ENCODE measurements at regions not wholly inside any gene's neighbourhood (a gene's known extent, or its start where the extent isn't known, plus 50 kb on each side); places are given as distances from the start of the nearest gene placed in this dataset.

GRCh38 chr15:95718441-95718840, 612.1 kb upstream of the NR2F2 start:
- TF ChIP-seq EZH2 (IDR thresholded peaks at IDR 0.05; ENCODE audit: borderline replicate concordance, low read depth, low read length, poor library complexity, severe bottlenecking) (no peak), CTCF (conservative IDR thresholded peaks at IDR 0.05; ENCODE audit: low read depth, low read length) (no peak)
- no TSS peak for BruUV-seq (replicated peaks)
- no peak for DNase-seq (ENCODE audit: low spot score)
- ChIA-PET CTCF (no interaction called here), POLR2A (ENCODE audit: low non-redundant PET) (no interaction called here)
- intact Hi-C loops (cut with micrococcal nuclease; ENCODE audit: unreplicated experiment): no loop called here
- Histone ChIP-seq H3K27ac (ENCODE audit: low read depth, low read length, poor library complexity, severe bottlenecking) (no peak overlapping the region), H3K36me3 (ENCODE audit: insufficient read depth, low read length, poor library complexity, severe bottlenecking) (no peaks in the 10 kb centered on the region), H3K4me1 (ENCODE audit: insufficient read depth, low read length, poor library complexity, severe bottlenecking) (no peaks in the 10 kb centered on the region), H3K4me3 (ENCODE audit: low read depth, low read length, poor library complexity, severe bottlenecking) (no peak overlapping the region), H3K9me3 (ENCODE audit: low read depth, low read length, poor library complexity, severe bottlenecking) (no peaks in the 10 kb centered on the region), H3K27me3 (replicated peaks; ENCODE audit: insufficient read depth, low read depth, low read length, poor library complexity) (no peaks in the 10 kb centered on the region)

DNA sequence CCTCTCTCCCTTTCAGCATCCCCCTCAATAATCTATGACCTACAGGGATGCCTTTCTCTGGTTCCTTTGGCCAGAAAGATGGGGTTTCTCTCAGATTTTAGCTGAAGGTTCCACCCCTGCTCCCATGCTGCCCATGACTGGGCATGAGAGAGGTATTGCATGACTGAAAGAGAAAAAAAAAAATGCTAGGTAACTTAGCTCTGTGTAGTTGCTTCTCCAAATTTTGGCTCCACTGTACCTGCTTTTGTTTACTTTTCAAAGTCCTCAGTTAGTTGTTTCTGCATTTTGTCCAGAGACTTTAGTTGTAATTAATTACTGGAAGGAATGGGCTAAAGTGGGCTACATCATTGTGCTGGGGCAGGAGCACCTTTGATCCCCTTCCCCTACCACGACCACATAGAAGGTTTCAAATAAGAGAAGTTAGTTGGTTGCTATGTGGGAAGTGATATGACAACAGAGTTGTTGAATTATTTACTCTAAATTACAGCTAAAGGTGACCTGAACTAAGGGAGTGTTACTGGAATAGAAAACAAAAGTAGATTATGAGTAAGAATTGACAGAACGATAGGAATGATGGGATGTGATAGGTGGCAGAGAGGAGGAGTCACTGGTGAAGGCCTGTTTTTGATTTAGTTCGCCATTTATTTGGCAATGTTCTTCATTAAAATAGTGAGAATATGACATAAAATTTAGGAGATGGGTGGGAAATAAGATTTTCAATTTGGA, 605.4 kb upstream of the NR2F2 start:
- CTCF ChIA-PET: no interaction called here

GRCh38 chr15:95726891-95727290, 603.6 kb upstream of the NR2F2 start:
- Histone ChIP-seq H3K4me1 (ENCODE audit: insufficient read depth, low read length, poor library complexity, severe bottlenecking) (no peaks in the 10 kb centered on the region), H3K27ac (ENCODE audit: low read depth, low read length, poor library complexity, severe bottlenecking) (no peak overlapping the region), H3K9me3 (ENCODE audit: low read depth, low read length, poor library complexity, severe bottlenecking) (no peaks in the 10 kb centered on the region), H3K36me3 (ENCODE audit: insufficient read depth, low read length, poor library complexity, severe bottlenecking) (no peaks in the 10 kb centered on the region), H3K27me3 (replicated peaks; ENCODE audit: insufficient read depth, low read depth, low read length, poor library complexity) (no peaks in the 10 kb centered on the region), H3K4me3 (ENCODE audit: low read depth, low read length, poor library complexity, severe bottlenecking) (no peak overlapping the region)
- TF ChIP-seq CTCF (conservative IDR thresholded peaks at IDR 0.05; ENCODE audit: low read depth, low read length) (no peak), EZH2 (IDR thresholded peaks at IDR 0.05; ENCODE audit: borderline replicate concordance, low read depth, low read length, poor library complexity, severe bottlenecking) (no peak)
- ChIA-PET POLR2A (ENCODE audit: low non-redundant PET) (no interaction called here), CTCF (no interaction called here)
- no peak for DNase-seq (ENCODE audit: low spot score)
- no TSS peak for BruUV-seq (replicated peaks)
- intact Hi-C loops (cut with micrococcal nuclease; ENCODE audit: unreplicated experiment): no loop called here

More for the DNA sequence above, 605.4 kb upstream of the NR2F2 start:
- TF ChIP-seq CTCF (conservative IDR thresholded peaks at IDR 0.05; ENCODE audit: low read depth, low read length) (no peak), EZH2 (IDR thresholded peaks at IDR 0.05; ENCODE audit: borderline replicate concordance, low read depth, low read length, poor library complexity, severe bottlenecking) (no peak)
- Histone ChIP-seq H3K4me1 (ENCODE audit: insufficient read depth, low read length, poor library complexity, severe bottlenecking) (no peaks in the 10 kb centered on the region), H3K27me3 (replicated peaks; ENCODE audit: insufficient read depth, low read depth, low read length, poor library complexity) (no peaks in the 10 kb centered on the region), H3K9me3 (ENCODE audit: low read depth, low read length, poor library complexity, severe bottlenecking) (no peaks in the 10 kb centered on the region), H3K36me3 (ENCODE audit: insufficient read depth, low read length, poor library complexity, severe bottlenecking) (no peaks in the 10 kb centered on the region), H3K4me3 (ENCODE audit: low read depth, low read length, poor library complexity, severe bottlenecking) (no peak overlapping the region), H3K27ac (ENCODE audit: low read depth, low read length, poor library complexity, severe bottlenecking) (no peak overlapping the region)
- POLR2A ChIA-PET (ENCODE audit: low non-redundant PET): no interaction called here
- DNase-seq (ENCODE audit: low spot score): no peak
- intact Hi-C loops (cut with micrococcal nuclease; ENCODE audit: unreplicated experiment): no loop called here
- no TSS peak for BruUV-seq (replicated peaks)
